IMR-90 (cell line): ENCODE measurements at regions not wholly inside any gene's neighbourhood (a gene's known extent, or its start where the extent isn't known, plus 50 kb on each side); places are given as distances from the start of the nearest gene placed in this dataset.

Source experiments
- ATAC-seq: fragments of 200-7000 bp; cut with Tn5 transposase; 2 replicates; pipeline ENCODE4 v1.9.1; 2020; ENCODE audit warnings: low read depth, mild to moderate bottlenecking, moderate library complexity
- BruUV-seq: library from RNA; stranded (reverse); fragments of 400-500 nt; replicated peaks from 2 replicates; lab custom pipeline; 2021; lab: Mats Ljungman, UMichigan
- CTCF ChIA-PET: fragments of 300-600 bp; formaldehyde crosslinking; extraction: SDS; loops from one replicate; lab custom pipeline; 2021; ENCODE audit warnings: antibody characterized with exemption; lab: Yijun Ruan, JAX
- POLR2A ChIA-PET: fragments of 300-600 bp; sonication (Branson Sonifier 250); formaldehyde crosslinking; loops from one replicate; lab custom pipeline; 2022; ENCODE audit warnings: antibody characterized with exemption; ENCODE audit not compliant: unreplicated experiment; lab: Charles Lee
- DNase-seq: peaks from one replicate; pipeline ENCODE4 v3.0.0; 2013
- H2AFZ ChIP-seq: replicated peaks from 2 replicates; pipeline ENCODE3; 2013; ENCODE audit warnings: low read length, mild to moderate bottlenecking; ENCODE audit not compliant: poor library complexity
- H2AK5ac ChIP-seq: 2 replicates; pipeline ENCODE4 v1.6.1; 2013; ENCODE audit warnings: low read depth, low read length, inconsistent platforms
- H2AK9ac ChIP-seq: replicated peaks from 2 replicates; pipeline ENCODE3; 2013; ENCODE audit warnings: mild to moderate bottlenecking, low read depth, low read length, moderate library complexity; ENCODE audit not compliant: poor library complexity
- H2BK120ac ChIP-seq: 2 replicates; pipeline ENCODE4 v1.6.1; 2013; ENCODE audit warnings: low read depth, low read length, inconsistent platforms
- H2BK15ac ChIP-seq: 3 replicates; pipeline ENCODE4 v1.6.1; 2013; ENCODE audit warnings: low read depth, low read length, inconsistent platforms
- H2BK20ac ChIP-seq: 2 replicates; pipeline ENCODE4 v1.6.1; 2013; ENCODE audit warnings: low read depth, mild to moderate bottlenecking, inconsistent platforms, low read length, moderate library complexity
- H2BK5ac ChIP-seq: 2 replicates; pipeline ENCODE4 v1.6.1; 2013; ENCODE audit warnings: mild to moderate bottlenecking, low read depth, low read length, inconsistent platforms; ENCODE audit not compliant: poor library complexity, severe bottlenecking
- H3K14ac ChIP-seq: replicated peaks from 2 replicates; pipeline ENCODE4 v1.6.1; 2013; ENCODE audit warnings: low read depth, low read length, inconsistent platforms
- H3K18ac ChIP-seq: 2 replicates; pipeline ENCODE4 v1.6.1; 2013; ENCODE audit warnings: low read depth, low read length, control low read depth
- H3K23ac ChIP-seq: 2 replicates; pipeline ENCODE4 v1.6.1; 2013; ENCODE audit warnings: low read depth, low read length, inconsistent platforms
- H3K27ac ChIP-seq: 2 replicates; pipeline ENCODE4 v1.5.1; 2013; ENCODE audit warnings: mild to moderate bottlenecking, control low read depth, low read length; ENCODE audit not compliant: insufficient read depth
- H3K27me3 ChIP-seq: 2 replicates; pipeline ENCODE4 v1.6.1; 2013; ENCODE audit warnings: low read length; ENCODE audit not compliant: control insufficient read depth, insufficient read depth
- H3K36me3 ChIP-seq: 2 replicates; pipeline ENCODE4 v1.6.1; 2013; ENCODE audit warnings: low read length, mixed read lengths; ENCODE audit not compliant: control insufficient read depth, insufficient read depth
- H3K4ac ChIP-seq: 2 replicates; pipeline ENCODE4 v1.6.1; 2013; ENCODE audit warnings: low read depth, low read length, inconsistent platforms
- H3K4me1 ChIP-seq: 2 replicates; pipeline ENCODE4 v1.6.1; 2013; ENCODE audit warnings: low read length, mixed read lengths; ENCODE audit not compliant: control insufficient read depth, insufficient read depth
- H3K4me2 ChIP-seq: 2 replicates; pipeline ENCODE4 v1.6.1; 2013; ENCODE audit warnings: low read depth, mild to moderate bottlenecking, control low read depth, low read length, moderate library complexity
- H3K4me3 ChIP-seq: 2 replicates; pipeline ENCODE4 v1.5.1; 2013; ENCODE audit warnings: low read depth, mild to moderate bottlenecking, control low read depth, low read length, moderate library complexity; ENCODE audit not compliant: insufficient read depth
- H3K56ac ChIP-seq: 2 replicates; pipeline ENCODE4 v1.6.1; 2013; ENCODE audit warnings: low read length, inconsistent platforms; ENCODE audit not compliant: insufficient read depth; ENCODE audit errors: extremely low read depth
- H3K79me1 ChIP-seq, 2 experiments: 2 replicates each; pipeline ENCODE4 v1.6.1; 2013; ENCODE audit warnings: low read length in 2 of 2, inconsistent platforms in 1 of 2, low read depth in 1 of 2
- H3K9ac ChIP-seq: 2 replicates; pipeline ENCODE4 v1.6.1; 2013; ENCODE audit warnings: low read depth, low read length, control low read depth
- H3K9me1 ChIP-seq: 2 replicates; pipeline ENCODE4 v1.6.1; 2013; ENCODE audit warnings: low read length, inconsistent platforms; ENCODE audit not compliant: insufficient read depth
- H3K9me3 ChIP-seq: 2 replicates; pipeline ENCODE4 v1.6.1; 2013; ENCODE audit warnings: low read length; ENCODE audit not compliant: control insufficient read depth, insufficient read depth
- H4K20me1 ChIP-seq: 2 replicates; pipeline ENCODE4 v1.6.1; 2013; ENCODE audit warnings: low read length, inconsistent platforms; ENCODE audit not compliant: insufficient read depth
- H4K5ac ChIP-seq: 2 replicates; pipeline ENCODE4 v1.6.1; 2013; ENCODE audit warnings: mild to moderate bottlenecking, low read depth, low read length, control low read depth
- H4K8ac ChIP-seq, 2 experiments: 2 replicates each; pipeline ENCODE4 v1.6.1; 2013; ENCODE audit warnings: low read depth in 2 of 2, low read length in 2 of 2, control low read depth in 1 of 2, inconsistent platforms in 1 of 2
- H4K91ac ChIP-seq: 2 replicates; pipeline ENCODE4 v1.6.1; 2013; ENCODE audit warnings: low read depth, low read length, inconsistent platforms; ENCODE audit not compliant: insufficient read depth
- CEBPB ChIP-seq: IDR thresholded peaks from 2 replicates; pipeline ENCODE4 v1.6.1; 2012; ENCODE audit warnings: low read depth, low read length, improper control_type of control experiment
- CHD1 ChIP-seq: IDR thresholded peaks from 2 replicates; pipeline ENCODE4 v1.6.1; 2012; ENCODE audit warnings: low read depth, low read length, improper control_type of control experiment
- FOS ChIP-seq: fragments of 150-350 bp; IDR thresholded peaks from 2 replicates; pipeline ENCODE4 v1.6.1; 2016; ENCODE audit warnings: low read depth, low read length
- MAFK ChIP-seq: IDR thresholded peaks from 2 replicates; pipeline ENCODE4 v1.6.1; 2012; ENCODE audit warnings: low read depth, low read length, improper control_type of control experiment
- MAZ ChIP-seq: IDR thresholded peaks from 2 replicates; pipeline ENCODE4 v1.6.1; 2012; ENCODE audit warnings: low read depth, mild to moderate bottlenecking, low read length, improper control_type of control experiment, moderate library complexity, borderline replicate concordance
- MXI1 ChIP-seq: IDR thresholded peaks from 2 replicates; pipeline ENCODE4 v1.6.1; 2012; ENCODE audit warnings: low read depth, mild to moderate bottlenecking, low read length, moderate library complexity, borderline replicate concordance
- POLR2A ChIP-seq: IDR thresholded peaks from 2 replicates; pipeline ENCODE4 v1.6.1; 2012; ENCODE audit warnings: mild to moderate bottlenecking, low read depth, low read length
- SMC3 ChIP-seq: fragments of 150-350 bp; IDR thresholded peaks from 2 replicates; pipeline ENCODE4 v1.6.1; 2016; ENCODE audit warnings: low read depth, mild to moderate bottlenecking, antibody characterized with exemption, low read length, moderate library complexity
- WGBS, 2 experiments: methylation state at CpG; one replicate each; pipeline versions ENCODE4 v1.1.5 to v1.1.7; 2013; ENCODE audit warnings: missing lambda C conversion rate in 2 of 2; ENCODE audit not compliant: insufficient read length in 1 of 2; ENCODE audit errors: extremely low coverage in 2 of 2; 5-methylcytosine and 5-hydroxymethylcytosine counted together
- dilution Hi-C: fragments of 300-500 bp; cut with HindIII; formaldehyde crosslinking; loops from one replicate; pipeline ENCODE4 v1.14.3; 2018; ENCODE audit warnings: low sequenced_read_pairs; ENCODE audit not compliant: unreplicated experiment
- in situ Hi-C: fragments of 300-500 bp; cut with MboI; formaldehyde crosslinking; loops from 3 replicates; pipeline ENCODE4 v1.14.3; 2019; ENCODE audit warnings: low sequenced_read_pairs, inconsistent platforms, mixed read lengths
- intact Hi-C: fragments of 100-400 bp; cut with micrococcal nuclease; formaldehyde crosslinking; loops from 2 replicates; pipeline ENCODE4 v1.10.0; 2022
- TF ChIP-seq, protein P1 (sequence below): conservative IDR thresholded peaks from 2 replicates; pipeline ENCODE4 v1.5.1; 2012; ENCODE audit warnings: mild to moderate bottlenecking, low read depth, low read length, improper control_type of control experiment

GRCh38 chr18:73891572-73892421, 255.8 kb downstream of the FBXO15 start:
- POLR2A ChIA-PET, result no interaction called here
- BruUV-seq, result no TSS peak

More at GRCh38 chr18:73891572-73892421, 255.8 kb downstream of the FBXO15 start:
- no peak overlapping the region for H3K4me2 ChIP-seq
- CTCF ChIA-PET, result interaction anchor here (0.9 kb wide), 1 partner anchor 11 kb away, joined by 3 read pairs; no protein-coding TSS in a partner anchor
- dilution Hi-C loops (no loop called here), intact Hi-C loops (no loop called here), in situ Hi-C loops (no loop called here)
- no peak overlapping the region for H3K14ac ChIP-seq
- no peak overlapping the region for H4K5ac ChIP-seq
- H3K27ac ChIP-seq, result no peak overlapping the region
- H3K23ac ChIP-seq, result no peak overlapping the region
- H2AFZ ChIP-seq, result no peak overlapping the region
- H2AK9ac ChIP-seq, result no peak overlapping the region
- H2BK20ac ChIP-seq, result no peak overlapping the region; the same call in 1 of the 2 replicates
- H3K18ac ChIP-seq, result no peak overlapping the region
- no peak for ATAC-seq
- no peaks in the 10 kb centered on the region for H3K36me3 ChIP-seq
- no peaks in the 10 kb centered on the region for H3K9me3 ChIP-seq
- no peak overlapping the region for H3K4ac ChIP-seq
- peaks cover 2% of the 10 kb centered on the region; the same call in 1 of the 2 replicates for H3K27me3 ChIP-seq
- no peaks in the 10 kb centered on the region for H3K79me1 ChIP-seq
- no peaks in the 10 kb centered on the region for H4K20me1 ChIP-seq
- H3K9ac ChIP-seq, result no peak overlapping the region
- no peak overlapping the region for H2AK5ac ChIP-seq
- no peak overlapping the region for H4K8ac ChIP-seq
- no peaks in the 10 kb centered on the region for H3K4me1 ChIP-seq
- no peak for DNase-seq
- no peak overlapping the region for H4K91ac ChIP-seq
- H2BK5ac ChIP-seq, result no peak overlapping the region
- TF ChIP-seq POLR2A, result no peak
- TF ChIP-seq MAFK, result no peak
- no peak for TF ChIP-seq MXI1
- no peak for TF ChIP-seq SMC3
- no peak for TF ChIP-seq CEBPB
- no peak for TF ChIP-seq FOS
- TF ChIP-seq, protein P1, sequence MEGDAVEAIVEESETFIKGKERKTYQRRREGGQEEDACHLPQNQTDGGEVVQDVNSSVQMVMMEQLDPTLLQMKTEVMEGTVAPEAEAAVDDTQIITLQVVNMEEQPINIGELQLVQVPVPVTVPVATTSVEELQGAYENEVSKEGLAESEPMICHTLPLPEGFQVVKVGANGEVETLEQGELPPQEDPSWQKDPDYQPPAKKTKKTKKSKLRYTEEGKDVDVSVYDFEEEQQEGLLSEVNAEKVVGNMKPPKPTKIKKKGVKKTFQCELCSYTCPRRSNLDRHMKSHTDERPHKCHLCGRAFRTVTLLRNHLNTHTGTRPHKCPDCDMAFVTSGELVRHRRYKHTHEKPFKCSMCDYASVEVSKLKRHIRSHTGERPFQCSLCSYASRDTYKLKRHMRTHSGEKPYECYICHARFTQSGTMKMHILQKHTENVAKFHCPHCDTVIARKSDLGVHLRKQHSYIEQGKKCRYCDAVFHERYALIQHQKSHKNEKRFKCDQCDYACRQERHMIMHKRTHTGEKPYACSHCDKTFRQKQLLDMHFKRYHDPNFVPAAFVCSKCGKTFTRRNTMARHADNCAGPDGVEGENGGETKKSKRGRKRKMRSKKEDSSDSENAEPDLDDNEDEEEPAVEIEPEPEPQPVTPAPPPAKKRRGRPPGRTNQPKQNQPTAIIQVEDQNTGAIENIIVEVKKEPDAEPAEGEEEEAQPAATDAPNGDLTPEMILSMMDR, result no peak
- TF ChIP-seq CHD1, result no peak
- TF ChIP-seq MAZ, result no peak
- no peak overlapping the region for H3K4me3 ChIP-seq
- no peak overlapping the region for H2BK15ac ChIP-seq
- no peak overlapping the region for H3K56ac ChIP-seq
- 56% methylated on average over 8 of the region's 20 CpGs; no CpG with 5 or more reads in 1 of the 2 experiments for whole genome bisulfite sequencing, 2 experiments
- H3K9me1 ChIP-seq, result no peaks in the 10 kb centered on the region
- H2BK120ac ChIP-seq, result no peak overlapping the region
